ENCODE measurements at regions not wholly inside any gene's neighbourhood (a gene's known extent, or its start where the extent isn't known, plus 50 kb on each side); places are given as distances from the start of the nearest gene placed in this dataset.
"Not testable (repeated sequence)": the region's sequence is repeated elsewhere in the genome, so short reads cannot be mapped to it uniquely, and the experiment has no call there.

DNA sequence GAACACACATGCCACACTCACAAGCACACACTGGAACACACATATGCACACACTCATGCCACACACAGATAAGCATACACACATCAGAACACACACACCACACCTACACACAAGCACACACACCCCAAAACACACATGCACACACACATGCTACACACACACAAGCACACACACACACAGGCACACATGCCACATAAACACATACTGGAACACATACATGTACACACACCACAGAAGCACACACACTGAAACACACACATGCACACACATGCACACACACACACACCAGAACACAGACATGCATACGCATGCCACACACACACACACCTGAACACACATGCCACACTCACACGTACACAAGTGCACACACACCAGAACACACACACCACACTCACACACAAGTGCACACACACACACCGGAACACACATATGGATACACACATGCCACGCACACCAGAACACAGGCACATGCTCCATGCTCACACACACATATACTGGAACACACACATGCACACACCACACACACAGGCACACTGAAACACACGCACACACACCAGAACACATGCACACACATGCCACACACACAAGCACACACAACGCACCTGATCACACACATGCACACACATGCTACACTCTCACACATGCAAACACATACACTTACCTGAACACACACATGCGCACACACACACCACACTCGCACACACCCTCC is 78.0 kb upstream of the IRX4 start:
- DNase-seq (ENCODE audit: low read depth, low spot score), result no peak

DNA sequence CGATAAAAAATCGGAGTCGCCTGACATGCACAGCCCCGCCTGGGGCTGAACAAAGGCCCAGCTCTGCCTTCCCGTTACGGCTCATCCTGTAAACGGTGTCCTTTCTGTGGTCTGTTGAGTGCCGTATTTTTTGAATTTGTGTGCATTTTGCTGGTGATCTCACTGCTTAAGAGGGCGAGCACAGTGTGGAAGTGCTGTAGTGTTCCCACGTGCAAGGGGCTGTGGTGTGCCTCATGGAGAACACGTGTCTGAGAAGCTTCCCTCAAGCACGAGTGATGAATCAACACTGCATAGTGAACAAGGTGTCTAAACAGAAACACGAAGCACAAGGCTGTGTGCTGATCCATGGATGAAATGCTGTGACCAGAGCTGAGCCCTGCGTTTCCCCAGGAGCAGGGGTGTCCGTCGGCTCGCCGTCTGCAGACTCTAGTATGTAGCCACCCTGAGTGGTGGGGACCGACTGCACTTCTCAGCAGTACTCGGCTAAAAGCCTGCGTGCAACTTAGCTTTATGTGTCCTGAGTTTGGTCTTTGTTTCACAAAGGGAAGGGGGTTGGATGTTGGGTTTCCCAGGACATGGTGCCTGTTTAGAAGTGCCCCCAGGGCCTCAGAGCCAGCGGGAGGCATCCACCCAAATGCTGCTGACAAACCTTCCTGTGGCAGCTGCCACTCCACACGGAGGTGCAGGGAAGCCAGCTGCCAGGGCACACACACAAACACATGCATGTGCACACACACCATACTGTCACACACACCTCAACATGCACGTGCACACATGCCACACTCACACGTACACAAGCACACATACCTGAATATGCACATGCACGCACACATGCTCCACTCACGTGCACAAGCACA is 77.2 kb upstream of the IRX4 start:
- DNase-seq (ENCODE audit: low read depth, low spot score), result no peak

DNA sequence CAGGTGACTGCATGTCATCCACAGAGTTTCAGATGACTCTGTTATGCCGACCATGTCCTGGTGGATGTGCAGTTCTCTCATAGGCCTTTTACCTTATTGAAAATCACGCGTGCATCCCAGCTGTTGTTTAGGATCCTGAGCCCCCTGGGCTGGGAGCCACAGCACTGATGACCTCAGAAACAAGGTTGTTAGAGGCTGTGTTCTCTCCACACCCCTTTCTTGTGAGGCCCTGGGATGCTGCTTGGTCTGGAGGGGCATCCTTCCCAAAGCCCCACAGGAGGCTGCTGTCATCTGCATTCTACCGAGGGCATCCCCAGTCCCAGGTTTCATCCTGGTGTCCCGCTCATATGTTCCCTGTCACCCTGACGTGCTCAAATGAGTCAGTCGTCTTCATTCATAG is 76.5 kb upstream of the IRX4 start:
- DNase-seq (ENCODE audit: low read depth, low spot score), result no peak

- DNase-seq (ENCODE audit: low read depth, low spot score), result no peak
Observed at GRCh38 chr5:1958211-1959010, 75.7 kb upstream of the IRX4 start.

DNA sequence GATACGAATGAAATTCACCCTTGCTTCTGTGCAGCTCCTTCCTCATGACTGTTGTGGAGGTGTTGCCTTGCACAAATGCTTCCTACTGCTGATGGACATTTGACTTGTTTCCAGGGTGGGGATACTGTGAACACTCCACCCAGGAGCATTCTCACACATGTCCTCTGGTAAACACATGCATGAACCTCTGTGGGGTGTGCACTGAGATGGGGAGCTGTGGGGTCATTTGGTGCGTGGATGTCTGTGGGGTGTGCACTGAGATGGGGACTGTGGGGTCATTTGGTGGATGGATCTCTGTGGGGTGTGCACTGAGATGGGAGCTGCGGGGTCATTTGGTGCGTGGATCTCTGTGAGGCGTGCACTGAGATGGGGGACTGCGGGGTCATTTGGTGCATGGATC is 72.9 kb upstream of the IRX4 start:
- DNase-seq (ENCODE audit: low read depth, low spot score), result no peak

DNA sequence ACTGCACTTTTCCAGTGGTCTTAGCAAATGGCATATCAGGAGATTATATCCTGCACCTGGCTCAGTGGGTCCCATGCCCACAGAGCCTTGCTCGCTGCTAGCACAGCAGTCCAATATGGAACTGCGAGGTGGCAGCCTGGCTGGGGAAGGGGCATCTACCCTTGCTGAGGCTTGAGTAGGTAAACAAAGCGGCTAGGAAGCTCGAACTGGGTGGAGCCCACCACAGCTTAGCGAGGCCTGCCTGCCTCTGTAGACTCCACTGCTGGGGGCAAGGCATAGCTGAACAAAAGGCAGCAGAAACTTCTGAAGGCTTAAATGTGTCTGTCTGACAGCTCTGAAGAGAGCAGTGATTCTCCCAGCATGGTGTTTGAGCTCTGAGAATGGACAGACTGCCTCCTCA is 71.0 kb upstream of the IRX4 start:
- not testable (repeated sequence) for DNase-seq (ENCODE audit: low read depth, low spot score)

DNA sequence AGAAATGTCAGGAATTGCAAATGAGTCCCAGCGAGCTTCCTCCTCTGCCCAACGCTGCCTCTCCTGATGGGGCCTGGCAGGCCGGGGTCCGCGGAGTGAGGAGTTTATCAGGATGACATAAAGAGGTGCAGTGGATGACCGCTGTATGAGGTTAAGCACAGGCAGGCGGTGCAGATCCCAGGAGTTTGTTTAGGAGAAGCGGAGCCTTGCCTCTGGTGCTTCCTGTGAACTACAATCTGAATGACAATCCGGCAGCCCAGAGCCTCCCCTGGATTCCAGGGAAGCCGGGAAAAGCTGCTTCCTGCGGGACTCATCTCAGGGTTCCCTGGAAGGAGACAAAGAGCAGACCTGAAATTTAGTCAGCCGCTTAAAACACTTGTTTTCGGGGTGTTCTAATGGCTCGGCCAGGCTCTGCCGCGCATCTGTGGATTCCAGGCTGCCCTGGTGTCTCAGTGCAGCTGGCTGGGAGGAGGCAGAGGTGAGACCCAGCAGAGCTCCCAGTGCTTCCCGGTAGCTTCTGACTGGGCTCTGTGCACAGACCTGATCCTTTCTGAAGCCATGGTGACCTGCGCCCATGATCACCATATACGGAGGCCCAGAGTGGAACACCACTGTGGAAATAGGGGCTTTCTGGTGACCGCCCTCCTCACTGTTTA is 69.8 kb upstream of the IRX4 start:
- DNase-seq (ENCODE audit: low read depth, low spot score), result no peak

DNA sequence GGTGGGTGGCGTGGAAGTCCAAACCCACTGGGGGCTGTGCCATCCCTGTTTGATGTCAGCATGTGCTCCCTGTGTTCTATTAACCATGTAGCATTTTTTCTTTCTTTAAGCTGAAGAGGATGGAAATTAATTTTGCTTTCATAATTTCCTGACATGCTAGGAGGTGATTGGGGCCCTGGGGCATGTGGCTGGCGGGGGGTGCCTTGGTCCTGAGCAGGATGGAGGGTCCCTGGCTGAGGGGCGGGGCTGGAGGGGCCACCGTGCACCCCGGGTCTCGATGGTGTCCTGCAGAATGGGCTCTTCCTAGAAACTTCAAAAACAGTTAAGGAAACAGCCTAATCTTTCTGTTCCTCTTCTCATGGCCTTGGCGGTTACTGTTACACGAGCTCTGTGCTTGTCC is 69.3 kb upstream of the IRX4 start:
- no peak for DNase-seq (ENCODE audit: low read depth, low spot score)

- DNase-seq (ENCODE audit: low read depth, low spot score), result no peak
Observed at GRCh38 chr5:1951165-1951816, 68.6 kb upstream of the IRX4 start.

- DNase-seq (ENCODE audit: low read depth, low spot score), result no peak
Observed at GRCh38 chr5:1950708-1951103, 68.0 kb upstream of the IRX4 start.

DNA sequence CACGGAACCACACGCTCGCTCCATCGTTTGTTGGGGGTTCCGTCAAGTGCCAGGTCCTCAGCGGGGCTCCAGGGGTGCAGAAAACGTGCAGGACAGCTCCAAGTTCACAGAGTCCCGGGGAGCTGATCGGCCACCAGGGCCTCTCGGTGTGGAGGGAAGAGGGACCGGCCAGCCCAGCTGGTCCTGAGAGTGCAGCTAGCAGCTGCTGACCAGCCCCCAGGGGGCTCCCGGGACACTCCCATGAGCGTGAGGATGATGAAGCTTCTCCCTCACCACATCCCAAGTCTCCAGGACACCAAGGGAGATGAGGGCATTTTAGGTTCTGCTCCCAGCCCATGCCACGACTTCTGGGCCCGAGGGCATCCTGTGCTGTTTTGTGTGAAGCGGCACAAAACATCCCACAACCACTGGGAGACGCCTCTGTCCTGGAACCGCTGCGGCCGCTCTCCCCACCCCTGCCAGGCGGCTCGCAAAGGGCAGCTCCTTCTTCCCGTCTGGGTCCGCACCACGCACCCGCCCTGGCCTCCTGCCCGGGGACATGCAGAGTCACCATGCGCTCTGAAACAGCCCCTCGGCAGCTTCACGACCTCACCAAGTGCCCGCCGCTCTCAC is 67.5 kb upstream of the IRX4 start:
- no peak for DNase-seq (ENCODE audit: low read depth, low spot score)

DNA sequence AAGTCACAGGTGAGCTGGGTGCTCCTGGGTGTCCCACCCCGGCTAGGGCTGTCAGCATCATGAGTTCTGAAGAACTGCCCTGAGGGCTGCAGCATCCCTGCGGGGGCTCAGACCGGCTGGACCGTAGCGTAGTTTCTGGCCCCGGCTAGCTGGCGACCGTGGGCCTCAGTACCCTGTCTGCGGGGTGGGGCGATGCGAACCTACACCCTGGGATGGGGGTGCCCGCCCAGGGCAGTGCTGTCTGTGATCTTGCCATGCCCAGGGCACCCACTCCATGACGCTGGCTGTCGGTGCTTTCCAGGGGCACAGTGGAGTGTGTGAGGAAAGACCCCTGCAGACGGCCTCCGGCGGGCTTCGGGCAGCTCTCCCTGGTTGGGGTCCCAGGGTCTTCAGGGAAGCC is 66.5 kb upstream of the IRX4 start:
- no peak for DNase-seq (ENCODE audit: low read depth, low spot score)

- DNase-seq (ENCODE audit: low read depth, low spot score), result no peak
Observed at GRCh38 chr5:1948663-1949191, 66.0 kb upstream of the IRX4 start.

DNA sequence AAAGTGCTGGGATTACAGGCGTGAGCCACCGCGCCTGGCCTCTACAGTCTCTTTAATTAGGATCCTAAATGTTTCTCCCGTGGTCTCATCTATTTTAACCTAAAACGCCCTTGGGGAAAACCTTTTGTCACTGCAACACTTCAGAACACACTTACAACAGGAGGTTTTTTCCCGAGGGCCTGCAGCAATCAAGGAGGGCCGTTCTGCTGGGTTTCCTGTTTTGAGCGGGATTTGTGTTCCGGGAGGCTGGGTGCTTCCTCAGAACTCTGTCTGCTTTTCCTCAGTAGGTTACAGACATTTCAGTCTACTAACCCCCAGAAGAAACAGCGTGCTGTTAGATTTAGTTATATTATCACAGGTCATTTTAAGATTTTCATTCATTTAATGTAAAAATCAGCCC is 65.4 kb upstream of the IRX4 start:
- DNase-seq (ENCODE audit: low read depth, low spot score), result no peak

DNA sequence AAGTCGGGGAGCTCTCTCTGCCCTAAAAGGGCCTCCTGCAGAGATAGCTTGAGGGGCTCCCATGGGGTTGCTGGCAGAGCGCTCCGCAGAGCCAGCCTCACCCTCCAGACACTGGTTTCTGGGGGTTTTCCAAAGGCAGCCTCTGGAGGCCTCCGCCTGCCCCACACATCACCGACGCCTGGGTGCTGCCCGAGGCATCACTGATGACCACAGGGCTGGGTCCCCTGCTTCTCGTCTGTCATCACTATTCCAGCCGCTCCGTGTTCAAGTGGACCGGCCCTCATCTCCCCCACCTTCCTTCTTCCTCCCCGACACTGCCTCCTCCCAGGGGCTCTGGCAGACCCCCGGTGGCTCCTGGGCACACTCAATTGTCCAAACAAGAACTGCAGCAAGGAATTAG is 64.1 kb upstream of the IRX4 start:
- DNase-seq (ENCODE audit: low read depth, low spot score), result no peak

- no peak for DNase-seq (ENCODE audit: low read depth, low spot score)
Observed at GRCh38 chr5:1946122-1946677, 63.5 kb upstream of the IRX4 start.

DNA sequence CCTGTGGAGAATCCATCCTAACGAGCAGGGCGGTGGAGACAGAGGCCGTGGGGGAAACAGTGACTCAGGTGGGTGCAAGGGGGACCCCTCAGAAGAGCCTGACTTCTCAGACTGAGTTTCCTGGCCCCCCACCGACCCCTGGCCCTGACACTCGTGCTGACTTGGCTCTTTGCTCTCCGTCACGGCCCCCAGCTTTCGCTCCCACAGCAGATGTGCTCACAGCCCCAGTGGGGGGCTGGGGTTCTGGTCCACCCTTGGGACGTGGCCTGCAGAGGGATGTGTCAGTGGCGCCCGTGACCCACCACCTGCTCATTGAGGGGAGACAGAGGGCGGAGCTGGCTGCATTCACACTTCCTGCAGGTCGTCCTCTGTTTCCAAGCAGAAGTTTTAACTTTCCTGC is 62.9 kb upstream of the IRX4 start:
- DNase-seq (ENCODE audit: low read depth, low spot score), result no peak

GRCh38 chr5:1944408-1944807 is 61.7 kb upstream of the IRX4 start:
- no peak for DNase-seq (ENCODE audit: low read depth, low spot score)

GRCh38 chr5:1943481-1943880 is 60.8 kb upstream of the IRX4 start:
- DNase-seq (ENCODE audit: low read depth, low spot score), result no peak

DNA sequence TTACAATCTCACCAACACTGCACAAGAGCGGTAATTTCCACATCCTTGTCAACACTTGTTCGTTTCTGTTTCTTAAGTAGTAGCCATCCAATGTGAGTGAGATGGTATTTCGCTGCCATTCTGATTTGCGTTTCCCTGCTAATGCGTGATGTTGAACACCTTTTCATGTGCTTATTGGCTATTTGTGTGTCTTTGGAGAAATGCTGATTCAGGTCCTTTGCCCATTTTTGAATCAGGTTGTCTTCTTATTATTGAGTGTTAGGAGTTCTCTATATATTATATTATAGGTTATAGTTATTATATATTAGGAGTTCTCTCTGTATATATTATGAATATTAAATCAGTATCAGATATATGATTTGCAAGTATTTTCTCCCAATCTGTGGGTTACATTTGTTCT is 59.9 kb upstream of the IRX4 start:
- DNase-seq (ENCODE audit: low read depth, low spot score), result no peak
